WTC11 (cell line): ENCODE measurements at regions not wholly inside any gene's neighbourhood (a gene's known extent, or its start where the extent isn't known, plus 50 kb on each side); places are given as distances from the start of the nearest gene placed in this dataset.

Experiments used
- ATAC-seq: fragments of 200-7000 bp; cut with Tn5 transposase; 2 replicates; pipeline ENCODE4 v1.10.0; 2021; ENCODE audit warnings: mild to moderate bottlenecking, moderate library complexity
- CTCF ChIA-PET: fragments of 300-600 bp; sonication (Branson Sonifier 250); formaldehyde crosslinking; loops from one replicate; lab custom pipeline; 2021; ENCODE audit warnings: antibody characterized with exemption; lab: Charles Lee
- POLR2A ChIA-PET: fragments of 350-600 bp; sonication (Branson Sonifier 250); formaldehyde crosslinking; loops from one replicate; lab custom pipeline; 2021; ENCODE audit warnings: antibody characterized with exemption; lab: Charles Lee
- DNase-seq: peaks from one replicate; pipeline ENCODE4 v3.0.0; 2021; ENCODE audit warnings: low spot score
- H3K27ac Mint-ChIP-seq: 2 replicates; pipeline ENCODE4 v1.8.0; 2021; ENCODE audit warnings: mixed read lengths
- H3K27me3 Mint-ChIP-seq: 2 replicates; pipeline ENCODE4 v1.8.0; 2021; ENCODE audit warnings: low read depth, mild to moderate bottlenecking, moderate library complexity, mixed read lengths
- H3K36me3 Mint-ChIP-seq: 2 replicates; pipeline ENCODE4 v1.8.0; 2021; ENCODE audit warnings: mixed read lengths
- H3K4me1 Mint-ChIP-seq: 2 replicates; pipeline ENCODE4 v1.8.0; 2022; ENCODE audit warnings: mixed read lengths
- H3K4me3 Mint-ChIP-seq: 2 replicates; pipeline ENCODE4 v1.8.0; 2021; ENCODE audit warnings: mild to moderate bottlenecking, moderate library complexity, mixed read lengths
- H3K9me3 Mint-ChIP-seq: 2 replicates; pipeline ENCODE4 v1.8.0; 2021; ENCODE audit warnings: mixed read lengths
- ARID4B ChIP-seq: sonication (generic); formaldehyde crosslinking; IDR thresholded peaks from 2 replicates; pipeline ENCODE4 v1.8.0; 2023; ENCODE audit warnings: missing genetic modification reagents, mild to moderate bottlenecking, borderline replicate concordance
- ATF1 ChIP-seq: sonication (generic); formaldehyde crosslinking; IDR thresholded peaks from 2 replicates; pipeline ENCODE4 v1.8.1; 2023; ENCODE audit warnings: mild to moderate bottlenecking, moderate library complexity, missing genetic modification reagents
- E2F5 ChIP-seq: sonication (generic); formaldehyde crosslinking; IDR thresholded peaks from 2 replicates; pipeline ENCODE4 v1.8.1; 2022; ENCODE audit warnings: mild to moderate bottlenecking, moderate library complexity, missing genetic modification reagents
- FOXJ3 ChIP-seq: sonication (generic); formaldehyde crosslinking; IDR thresholded peaks from 2 replicates; pipeline ENCODE4 v1.9.0; 2021; ENCODE audit warnings: missing genetic modification reagents, mild to moderate bottlenecking, borderline replicate concordance
- JUN ChIP-seq: sonication (generic); formaldehyde crosslinking; IDR thresholded peaks from 2 replicates; pipeline ENCODE4 v1.8.0; 2023; ENCODE audit warnings: mild to moderate bottlenecking, missing genetic modification reagents
- KAT7 ChIP-seq: sonication (generic); formaldehyde crosslinking; IDR thresholded peaks from 2 replicates; pipeline ENCODE4 v1.8.1; 2023; ENCODE audit warnings: missing genetic modification reagents, mild to moderate bottlenecking, borderline replicate concordance
- PREB ChIP-seq: sonication (generic); formaldehyde crosslinking; IDR thresholded peaks from 2 replicates; pipeline ENCODE4 v1.8.1; 2022; ENCODE audit warnings: mild to moderate bottlenecking, missing genetic modification reagents, moderate library complexity, borderline replicate concordance
- RORB ChIP-seq: fragments of 250-450 bp; sonication (Bioruptor Pico); IDR thresholded peaks from 2 replicates; pipeline ENCODE4 v1.9.0; 2021; ENCODE audit warnings: mild to moderate bottlenecking
- STAT6 ChIP-seq: sonication (generic); formaldehyde crosslinking; conservative IDR thresholded peaks from 2 replicates; pipeline ENCODE4 v1.8.1; 2023; ENCODE audit warnings: mild to moderate bottlenecking, low read depth, missing genetic modification reagents, moderate library complexity
- TEAD1 ChIP-seq: sonication (generic); formaldehyde crosslinking; IDR thresholded peaks from 2 replicates; pipeline ENCODE4 v1.8.0; 2022; ENCODE audit warnings: mild to moderate bottlenecking, missing genetic modification reagents
- ZBTB43 ChIP-seq: sonication (generic); formaldehyde crosslinking; IDR thresholded peaks from 2 replicates; pipeline ENCODE4 v1.8.1; 2023; ENCODE audit warnings: mild to moderate bottlenecking, missing genetic modification reagents
- ZNF138 ChIP-seq: sonication (generic); formaldehyde crosslinking; conservative IDR thresholded peaks from 2 replicates; pipeline ENCODE4 v1.8.1; 2022; ENCODE audit warnings: mild to moderate bottlenecking, moderate library complexity, missing genetic modification reagents
- ZNF263 ChIP-seq: sonication (generic); formaldehyde crosslinking; IDR thresholded peaks from 2 replicates; pipeline ENCODE4 v1.8.1; 2022; ENCODE audit warnings: low read depth, mild to moderate bottlenecking, moderate library complexity, missing genetic modification reagents
- ZNF281 ChIP-seq: sonication (generic); formaldehyde crosslinking; IDR thresholded peaks from 2 replicates; pipeline ENCODE4 v1.8.0; 2023; ENCODE audit warnings: mild to moderate bottlenecking, missing genetic modification reagents
- ZNF671 ChIP-seq: fragments of 250-450 bp; sonication (Bioruptor Pico); IDR thresholded peaks from 2 replicates; pipeline ENCODE4 v1.8.0; 2021; ENCODE audit warnings: mild to moderate bottlenecking

- no peak for DNase-seq
- Mint-ChIP-seq H3K36me3 (no peaks in the 10 kb centered on the region), H3K4me3 (no peak overlapping the region), H3K9me3 (no peaks in the 10 kb centered on the region), H3K27ac (no peak overlapping the region), H3K27me3 (peaks cover 3% of the 10 kb centered on the region; the same call in 1 of the 2 replicates), H3K4me1 (no peaks in the 10 kb centered on the region)
- ChIA-PET POLR2A (no interaction called here), CTCF (interaction anchor here (2.8 kb wide), 1 partner anchor 79 kb away, joined by 9 read pairs; no protein-coding TSS in a partner anchor)
- TF ChIP-seq TEAD1 (CRISPR knock-in tag) (no peak), ZBTB43 (CRISPR knock-in tag) (no peak), ZNF138 (CRISPR knock-in tag) (no peak), ATF1 (CRISPR knock-in tag) (no peak), ZNF263 (CRISPR knock-in tag) (no peak), STAT6 (CRISPR knock-in tag) (no peak), ARID4B (CRISPR knock-in tag) (no peak), ZNF281 (CRISPR knock-in tag) (no peak), ZNF671 (CRISPR knock-in tag) (no peak), PREB (no peak), KAT7 (CRISPR knock-in tag) (no peak), FOXJ3 (no peak), JUN (CRISPR knock-in tag) (no peak), RORB (no peak), E2F5 (no peak)
- no peak for ATAC-seq
Observed at GRCh38 chr20:37643400-37643799, 50.4 kb upstream of the CTNNBL1 start.
